OCI-LY3 (cell line): ENCODE measurements at regions not wholly inside any gene's neighbourhood (a gene's known extent, or its start where the extent isn't known, plus 50 kb on each side); places are given as distances from the start of the nearest gene placed in this dataset.

Experiments used
- H2AFZ ChIP-seq: fragments of 200-600, 300-600 bp; shearing (Covaris generic); 2 replicates; pipeline ENCODE4 v1.6.0; 2014; ENCODE audit warnings: antibody characterized with exemption, low read depth, low read length
- H3K27ac ChIP-seq: fragments of 200-600, 300-600 bp; sonication (generic); 2 replicates; pipeline ENCODE4 v1.5.1; 2014; ENCODE audit warnings: mild to moderate bottlenecking, low read length, moderate library complexity, mixed read lengths
- H3K27me3 ChIP-seq: fragments of 200-600, 300-600 bp; sonication (generic); 2 replicates; pipeline ENCODE4 v1.6.1; 2014; ENCODE audit warnings: low read depth, low read length, mixed read lengths
- H3K36me3 ChIP-seq: fragments of 200-600, 300-600 bp; sonication (generic); replicated peaks from 2 replicates; pipeline ENCODE3; 2014; ENCODE audit warnings: low read depth, low read length, mixed read lengths
- H3K4me1 ChIP-seq: fragments of 300-600, 200-600 bp; sonication (generic); 2 replicates; pipeline ENCODE4 v1.6.1; 2014; ENCODE audit warnings: low read length, mixed read lengths
- H3K4me2 ChIP-seq: fragments of 200-600, 300-600 bp; sonication (generic); 2 replicates; pipeline ENCODE4 v1.6.1; 2014; ENCODE audit warnings: low read length, mixed read lengths
- H3K4me3 ChIP-seq: fragments of 300-600, 200-600 bp; sonication (generic); 2 replicates; pipeline ENCODE4 v1.5.1; 2014; ENCODE audit warnings: antibody characterized with exemption, mild to moderate bottlenecking, low read length, moderate library complexity
- H3K79me2 ChIP-seq: fragments of 300-600, 200-600 bp; shearing (Covaris generic); 2 replicates; pipeline ENCODE4 v1.6.1; 2014; ENCODE audit warnings: mild to moderate bottlenecking, low read length, mixed read lengths
- H3K9ac ChIP-seq: fragments of 300-600, 200-600 bp; shearing (Covaris generic); 2 replicates; pipeline ENCODE4 v1.6.0; 2014; ENCODE audit warnings: mild to moderate bottlenecking, low read length, moderate library complexity
- H3K9me3 ChIP-seq: fragments of 200-600, 300-600 bp; shearing (Covaris generic); 2 replicates; pipeline ENCODE4 v1.6.1; 2014; ENCODE audit warnings: low read length, mixed read lengths; ENCODE audit not compliant: insufficient read depth
- H4K20me1 ChIP-seq: fragments of 200-600, 300-600 bp; sonication (generic); 2 replicates; pipeline ENCODE4 v1.6.1; 2016; ENCODE audit warnings: low read length, mixed read lengths; ENCODE audit not compliant: insufficient read depth
- EZH2phosphoT487 ChIP-seq: fragments of 200-600 bp; shearing (Covaris generic); IDR thresholded peaks from 2 replicates; pipeline ENCODE4 v1.6.1; 2018; ENCODE audit warnings: antibody characterized with exemption, mixed run types, low read depth
- TF ChIP-seq, protein P1 (sequence below): fragments of 200-600, 300-600 bp; sonication (generic); IDR thresholded peaks from 2 replicates; pipeline ENCODE4 v1.5.1; 2014; ENCODE audit warnings: antibody characterized with exemption, low read length, low read depth

DNA sequence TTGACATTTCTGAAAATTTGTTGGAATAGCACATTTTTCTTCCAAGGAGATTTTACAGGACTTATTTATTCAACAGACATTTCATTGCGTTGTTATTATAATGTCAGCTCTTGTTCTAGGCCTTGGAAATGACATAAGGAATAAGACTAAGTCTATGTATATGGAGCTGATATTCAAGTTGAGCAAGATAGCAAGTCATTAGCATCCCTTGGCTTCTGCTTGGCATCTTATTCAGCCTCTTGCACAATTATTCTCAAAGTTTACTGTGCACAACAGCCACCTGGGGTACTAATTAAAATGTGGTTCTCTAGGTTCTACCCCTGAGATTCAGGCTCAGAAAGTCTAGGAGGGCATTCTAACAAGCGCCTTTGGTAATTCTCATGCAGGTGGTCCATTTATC is 304.8 kb upstream of the DDI1 start:
- Histone ChIP-seq H3K36me3 (no peaks in the 10 kb centered on the region), H4K20me1 (no peaks in the 10 kb centered on the region), H3K27me3 (no peaks in the 10 kb centered on the region), H2AFZ (no peak overlapping the region), H3K9ac (no peak overlapping the region), H3K9me3 (no peaks in the 10 kb centered on the region), H3K79me2 (no peaks in the 10 kb centered on the region), H3K4me2 (no peak overlapping the region), H3K27ac (no peak overlapping the region), H3K4me1 (no peaks in the 10 kb centered on the region), H3K4me3 (no peak overlapping the region)
- TF ChIP-seq, protein P1, sequence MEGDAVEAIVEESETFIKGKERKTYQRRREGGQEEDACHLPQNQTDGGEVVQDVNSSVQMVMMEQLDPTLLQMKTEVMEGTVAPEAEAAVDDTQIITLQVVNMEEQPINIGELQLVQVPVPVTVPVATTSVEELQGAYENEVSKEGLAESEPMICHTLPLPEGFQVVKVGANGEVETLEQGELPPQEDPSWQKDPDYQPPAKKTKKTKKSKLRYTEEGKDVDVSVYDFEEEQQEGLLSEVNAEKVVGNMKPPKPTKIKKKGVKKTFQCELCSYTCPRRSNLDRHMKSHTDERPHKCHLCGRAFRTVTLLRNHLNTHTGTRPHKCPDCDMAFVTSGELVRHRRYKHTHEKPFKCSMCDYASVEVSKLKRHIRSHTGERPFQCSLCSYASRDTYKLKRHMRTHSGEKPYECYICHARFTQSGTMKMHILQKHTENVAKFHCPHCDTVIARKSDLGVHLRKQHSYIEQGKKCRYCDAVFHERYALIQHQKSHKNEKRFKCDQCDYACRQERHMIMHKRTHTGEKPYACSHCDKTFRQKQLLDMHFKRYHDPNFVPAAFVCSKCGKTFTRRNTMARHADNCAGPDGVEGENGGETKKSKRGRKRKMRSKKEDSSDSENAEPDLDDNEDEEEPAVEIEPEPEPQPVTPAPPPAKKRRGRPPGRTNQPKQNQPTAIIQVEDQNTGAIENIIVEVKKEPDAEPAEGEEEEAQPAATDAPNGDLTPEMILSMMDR = no peak

DNA sequence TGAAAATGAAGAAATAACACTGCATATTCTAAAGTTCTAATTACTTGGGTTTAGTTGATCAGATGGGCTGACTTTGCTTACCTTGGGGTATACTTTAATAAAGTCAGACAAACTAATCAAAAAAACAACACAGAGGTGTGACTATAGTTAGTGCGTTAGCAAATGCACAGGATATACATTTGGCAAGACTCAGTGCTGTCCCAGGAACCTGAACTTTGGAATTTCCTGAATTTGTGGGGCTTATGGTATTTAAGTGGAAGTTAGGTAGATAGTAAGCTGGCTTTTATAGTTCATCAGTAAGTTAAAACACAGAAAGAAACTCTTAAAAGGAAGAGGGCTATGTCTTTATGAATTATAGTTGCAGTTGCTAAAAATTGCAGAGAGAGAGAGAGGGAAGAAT is 302.6 kb upstream of the DDI1 start:
- no peaks in the 10 kb centered on the region for H3K36me3 ChIP-seq
- H2AFZ ChIP-seq = no peak overlapping the region
- no peaks in the 10 kb centered on the region for H3K79me2 ChIP-seq
- H3K27me3 ChIP-seq = no peaks in the 10 kb centered on the region
- H3K4me1 ChIP-seq = no peaks in the 10 kb centered on the region
- no peaks in the 10 kb centered on the region for H3K9me3 ChIP-seq
- no peaks in the 10 kb centered on the region for H4K20me1 ChIP-seq
- TF ChIP-seq, protein P1 = no peak
- no peak for TF ChIP-seq EZH2phosphoT487
- no peak overlapping the region for H3K27ac ChIP-seq
- H3K4me3 ChIP-seq = no peak overlapping the region
- no peak overlapping the region for H3K4me2 ChIP-seq
- no peak overlapping the region for H3K9ac ChIP-seq

DNA sequence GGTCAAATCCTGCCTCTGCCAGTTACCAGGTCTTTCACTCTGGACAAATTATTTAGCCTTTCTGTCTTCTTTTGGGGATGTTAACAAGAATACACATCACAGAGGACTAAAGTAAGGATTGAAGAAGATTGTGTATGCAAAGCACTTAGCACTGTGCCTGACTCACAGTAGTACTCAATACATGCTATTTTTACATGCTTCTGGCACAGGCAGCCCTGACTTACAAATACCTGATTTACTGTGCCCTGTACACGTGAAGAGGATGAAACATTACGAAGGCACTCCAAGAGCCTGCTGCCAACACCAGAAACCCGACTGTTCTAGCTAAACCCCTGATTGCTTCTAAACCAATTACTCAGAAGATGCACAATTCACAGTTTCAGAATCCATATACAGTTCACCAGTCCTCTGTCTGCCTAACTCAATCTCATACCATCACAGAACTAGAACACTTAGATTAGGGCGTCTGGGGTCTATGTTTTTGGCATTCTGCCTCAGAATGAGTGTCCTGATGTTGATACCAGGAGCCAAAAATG is 300.9 kb upstream of the DDI1 start:
- Histone ChIP-seq H3K9ac (no peak overlapping the region), H3K4me3 (no peak overlapping the region), H3K79me2 (no peaks in the 10 kb centered on the region), H4K20me1 (no peaks in the 10 kb centered on the region), H3K4me1 (no peaks in the 10 kb centered on the region), H3K36me3 (no peaks in the 10 kb centered on the region), H2AFZ (no peak overlapping the region), H3K27ac (no peak overlapping the region), H3K4me2 (no peak overlapping the region), H3K9me3 (no peaks in the 10 kb centered on the region), H3K27me3 (no peaks in the 10 kb centered on the region)
- TF ChIP-seq EZH2phosphoT487 = no peak
- TF ChIP-seq, protein P1 = no peak

DNA sequence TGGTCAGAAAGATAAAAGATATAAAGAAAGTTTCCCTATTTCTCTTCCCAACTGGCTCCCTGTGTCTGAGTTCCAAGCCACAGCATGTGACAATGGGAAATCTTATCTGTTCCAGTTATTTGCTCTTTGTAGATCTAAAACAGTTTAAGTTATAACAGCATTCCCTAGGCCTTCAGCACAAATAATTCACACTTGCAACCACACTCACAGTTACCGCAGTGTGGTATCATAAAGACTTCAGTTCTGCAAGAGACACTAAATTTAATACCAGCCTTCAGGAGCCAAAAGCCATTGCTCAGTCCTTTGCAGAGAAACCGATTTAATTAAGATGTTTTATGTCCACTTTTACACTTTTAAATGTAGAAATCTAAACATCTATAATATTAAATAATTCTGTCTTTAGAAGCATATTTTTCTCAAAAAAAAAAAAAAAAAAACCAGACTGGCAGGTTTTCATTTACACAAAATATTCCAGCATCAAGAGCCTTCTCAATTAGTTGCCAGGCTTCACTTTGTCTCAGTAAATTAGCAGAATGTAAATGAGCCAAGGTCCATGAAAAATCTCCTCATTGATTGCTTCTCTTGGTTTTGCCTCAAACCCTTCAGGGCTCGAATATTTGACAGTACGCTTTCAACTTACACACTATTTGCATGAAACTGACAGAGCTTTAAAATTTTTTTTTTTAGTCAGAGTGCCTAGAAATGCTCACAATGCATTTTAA is 300.0 kb upstream of the DDI1 start:
- TF ChIP-seq EZH2phosphoT487 = no peak
- TF ChIP-seq, protein P1 = no peak
- no peak overlapping the region for H2AFZ ChIP-seq
- H3K27me3 ChIP-seq = no peaks in the 10 kb centered on the region
- no peak overlapping the region for H3K4me2 ChIP-seq
- H3K79me2 ChIP-seq = no peaks in the 10 kb centered on the region
- no peaks in the 10 kb centered on the region for H3K9me3 ChIP-seq
- no peaks in the 10 kb centered on the region for H3K36me3 ChIP-seq
- no peak overlapping the region for H3K9ac ChIP-seq
- H3K4me1 ChIP-seq = no peaks in the 10 kb centered on the region
- no peak overlapping the region for H3K4me3 ChIP-seq
- H4K20me1 ChIP-seq = no peaks in the 10 kb centered on the region
- H3K27ac ChIP-seq = no peak overlapping the region
